ENCODE measurements at regions not wholly inside any gene's neighbourhood (a gene's known extent, or its start where the extent isn't known, plus 50 kb on each side); places are given as distances from the start of the nearest gene placed in this dataset.

GRCh38 chr2:76429374-76429773 is 718.7 kb upstream of the GCFC2 start:
- Mint-ChIP-seq H3K27ac (no peak overlapping the region), H3K27me3 (ENCODE audit: low read depth in 3 of 3) (no peaks in the 10 kb centered on the region), H3K36me3 (no peaks in the 10 kb centered on the region), H3K4me1 (no peaks in the 10 kb centered on the region), H3K9me3 (peaks cover 0 to 5% (median 2%) of the 10 kb centered on the region in 7 donors), H3K4me3 (no peak overlapping the region)
- H3K4me3 ChIP-seq (replicated peaks in 1 of 3; ENCODE audit: low read depth in 2 of 3, low read length in 3 of 3): no peak overlapping the region
- no peaks in the 10 kb centered on the region for H3K4me1 ChIP-seq (ENCODE audit: control insufficient read depth in 1 of 2, insufficient read depth in 2 of 2, low read length in 2 of 2)
- WGBS (ENCODE audit: insufficient coverage): no CpG with 5 or more reads among the region's 2 CpGs
- intact Hi-C loops (cut with micrococcal nuclease): no loop called here
- no peak for TF ChIP-seq CTCF (IDR thresholded peaks at IDR 0.05)
- H2AFZ ChIP-seq (ENCODE audit: insufficient read depth, low read depth, low read length, poor library complexity, severe bottlenecking): no peak overlapping the region
- H3K4me2 ChIP-seq (replicated peaks; ENCODE audit: extremely low read depth, low read length, poor library complexity, severe bottlenecking): no peak overlapping the region
- H3K9me3 ChIP-seq (replicated peaks in 1 of 2; ENCODE audit: control insufficient read depth in 1 of 2, insufficient read depth in 1 of 2, low read length in 2 of 2): no peaks in the 10 kb centered on the region
- H3K36me3 ChIP-seq (replicated peaks in 1 of 2; ENCODE audit: control insufficient read depth in 1 of 2, insufficient read depth in 2 of 2, low read length in 2 of 2): no peaks in the 10 kb centered on the region
- DNase-seq: no peak
- H3K9ac ChIP-seq (ENCODE audit: insufficient read depth, low read length, poor library complexity, severe bottlenecking): no peak overlapping the region
- H3K27me3 ChIP-seq (ENCODE audit: control insufficient read depth in 2 of 2, insufficient read depth in 2 of 2, low read length in 2 of 2): no peaks in the 10 kb centered on the region
- H4K20me1 ChIP-seq (ENCODE audit: insufficient read depth, low read length): no peaks in the 10 kb centered on the region
- H3K27ac ChIP-seq (ENCODE audit: low read depth in 1 of 2, low read length in 2 of 2): no peak overlapping the region
- H3K79me2 ChIP-seq (ENCODE audit: insufficient read depth, low read length): no peaks in the 10 kb centered on the region

- Mint-ChIP-seq H3K27ac (no peak overlapping the region), H3K9me3 (peaks cover 0 to 5% (median 2%) of the 10 kb centered on the region in 7 donors)
Observed at GRCh38 chr2:76427452-76427851, 716.7 kb upstream of the GCFC2 start.

More at GRCh38 chr2:76427452-76427851, 716.7 kb upstream of the GCFC2 start:
- Histone ChIP-seq H3K79me2 (ENCODE audit: insufficient read depth, low read length) (no peaks in the 10 kb centered on the region), H3K9me3 (replicated peaks in 1 of 2; ENCODE audit: control insufficient read depth in 1 of 2, insufficient read depth in 1 of 2, low read length in 2 of 2) (no peaks in the 10 kb centered on the region), H3K9ac (ENCODE audit: insufficient read depth, low read length, poor library complexity, severe bottlenecking) (no peak overlapping the region), H4K20me1 (ENCODE audit: insufficient read depth, low read length) (no peaks in the 10 kb centered on the region), H2AFZ (ENCODE audit: insufficient read depth, low read depth, low read length, poor library complexity, severe bottlenecking) (no peak overlapping the region), H3K27ac (ENCODE audit: low read depth in 1 of 2, low read length in 2 of 2) (no peak overlapping the region), H3K4me2 (replicated peaks; ENCODE audit: extremely low read depth, low read length, poor library complexity, severe bottlenecking) (no peak overlapping the region), H3K36me3 (replicated peaks in 1 of 2; ENCODE audit: control insufficient read depth in 1 of 2, insufficient read depth in 2 of 2, low read length in 2 of 2) (no peaks in the 10 kb centered on the region), H3K4me3 (replicated peaks in 1 of 3; ENCODE audit: low read depth in 2 of 3, low read length in 3 of 3) (no peak overlapping the region), H3K27me3 (ENCODE audit: control insufficient read depth in 2 of 2, insufficient read depth in 2 of 2, low read length in 2 of 2) (no peaks in the 10 kb centered on the region), H3K4me1 (ENCODE audit: control insufficient read depth in 1 of 2, insufficient read depth in 2 of 2, low read length in 2 of 2) (no peaks in the 10 kb centered on the region)
- Mint-ChIP-seq H3K4me1 (no peaks in the 10 kb centered on the region), H3K4me3 (no peak overlapping the region), H3K27me3 (ENCODE audit: low read depth in 3 of 3) (no peaks in the 10 kb centered on the region), H3K36me3 (no peaks in the 10 kb centered on the region)
- no peak for TF ChIP-seq CTCF (IDR thresholded peaks at IDR 0.05)
- DNase-seq: no peak
- intact Hi-C loops (cut with micrococcal nuclease): no loop called here
